GM12865 (cell line): ENCODE measurements at regions not wholly inside any gene's neighbourhood (a gene's known extent, or its start where the extent isn't known, plus 50 kb on each side); places are given as distances from the start of the nearest gene placed in this dataset.
"Not testable (repeated sequence)": the region's sequence is repeated elsewhere in the genome, so short reads cannot be mapped to it uniquely, and the experiment has no call there.

ENCODE experiments used
- DNase-seq: peaks from one replicate; pipeline ENCODE4 v3.0.0; 2010; ENCODE audit warnings: low read depth
- H3K4me3 ChIP-seq: 2 replicates; pipeline ENCODE4 v1.5.1; 2011; ENCODE audit warnings: mild to moderate bottlenecking, low read depth, low read length, control low read depth
- CTCF ChIP-seq: IDR thresholded peaks from 2 replicates; pipeline ENCODE4 v1.5.1; 2011; ENCODE audit warnings: low read length, control low read depth, low read depth, inconsistent platforms; ENCODE audit not compliant: insufficient read depth; ENCODE audit errors: missing control alignments

DNA sequence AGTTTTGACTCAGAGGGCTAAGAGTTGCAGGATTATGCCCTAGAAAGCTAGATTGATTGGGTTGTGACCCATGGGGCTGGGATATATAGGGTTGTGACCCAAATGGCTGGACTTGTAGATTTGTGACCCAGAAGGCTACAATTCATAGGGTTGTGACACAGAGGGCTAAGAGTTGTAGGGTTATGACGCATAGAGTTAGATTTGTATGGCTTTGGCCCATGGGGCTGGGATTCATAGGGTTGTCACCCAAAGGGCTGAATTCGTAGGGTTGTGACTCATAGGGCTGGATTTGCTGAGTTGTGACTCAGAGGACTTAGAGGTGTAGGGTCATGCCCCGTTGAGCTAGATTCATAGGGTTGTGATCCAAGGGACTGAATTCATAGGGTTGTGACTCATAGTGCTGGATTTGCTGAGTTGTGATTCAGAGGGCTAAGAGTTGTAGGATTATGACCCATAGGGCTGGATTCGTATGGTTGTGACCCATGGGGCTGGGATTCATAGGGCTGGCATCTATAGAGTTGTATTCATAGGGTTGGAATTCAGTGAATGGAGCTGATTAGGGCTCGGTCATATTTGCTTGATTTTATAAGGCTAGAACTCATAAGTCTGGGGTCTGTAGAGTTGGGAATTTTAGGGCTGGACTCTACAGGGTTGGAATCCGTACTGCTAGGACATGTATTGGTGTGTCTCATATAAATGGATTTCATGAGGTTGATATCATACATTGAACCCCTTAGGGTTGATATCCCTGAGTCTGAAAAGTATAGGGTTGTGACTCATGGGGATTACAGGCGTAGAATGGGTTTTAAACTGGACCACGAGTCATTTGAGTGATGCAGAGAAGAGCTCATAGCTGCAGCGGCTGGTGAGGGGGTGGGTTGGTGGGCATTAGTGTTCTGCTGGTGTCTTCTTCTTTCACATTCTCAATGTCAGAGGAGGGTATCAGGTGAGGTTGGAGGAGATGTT is 125.7 kb downstream of the CRLF2 start:
- no peak for TF ChIP-seq CTCF
- no peak for DNase-seq
- no peak overlapping the region for H3K4me3 ChIP-seq

- not testable (repeated sequence) for H3K4me3 ChIP-seq
These were observed 126.6 kb downstream of the CRLF2 start for GRCh38 chrX:1085871-1086270.

DNA sequence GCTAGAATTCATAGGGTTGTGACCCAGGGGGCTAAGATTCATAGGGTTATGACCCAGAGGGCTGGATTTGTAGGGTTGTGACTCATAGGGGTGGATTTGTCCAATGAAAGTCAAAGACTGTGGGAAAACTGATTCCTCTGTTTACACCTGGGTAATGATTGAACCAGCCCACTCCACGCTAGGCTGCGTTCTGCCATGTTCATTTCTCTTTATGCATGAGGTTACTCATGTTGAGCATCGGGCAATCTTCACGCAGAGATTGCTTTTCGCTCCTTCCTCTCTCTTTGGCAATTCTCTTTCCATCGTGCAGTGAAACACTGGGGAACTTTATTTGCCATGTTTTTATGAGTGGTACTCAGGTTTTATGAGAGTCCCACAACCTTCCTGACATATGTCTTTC is 127.8 kb downstream of the CRLF2 start:
- DNase-seq, result no peak
- H3K4me3 ChIP-seq, result no peak overlapping the region
- TF ChIP-seq CTCF, result no peak

More at GRCh38 chrX:1085871-1086270, 126.6 kb downstream of the CRLF2 start:
- DNase-seq, result not testable (repeated sequence)

DNA sequence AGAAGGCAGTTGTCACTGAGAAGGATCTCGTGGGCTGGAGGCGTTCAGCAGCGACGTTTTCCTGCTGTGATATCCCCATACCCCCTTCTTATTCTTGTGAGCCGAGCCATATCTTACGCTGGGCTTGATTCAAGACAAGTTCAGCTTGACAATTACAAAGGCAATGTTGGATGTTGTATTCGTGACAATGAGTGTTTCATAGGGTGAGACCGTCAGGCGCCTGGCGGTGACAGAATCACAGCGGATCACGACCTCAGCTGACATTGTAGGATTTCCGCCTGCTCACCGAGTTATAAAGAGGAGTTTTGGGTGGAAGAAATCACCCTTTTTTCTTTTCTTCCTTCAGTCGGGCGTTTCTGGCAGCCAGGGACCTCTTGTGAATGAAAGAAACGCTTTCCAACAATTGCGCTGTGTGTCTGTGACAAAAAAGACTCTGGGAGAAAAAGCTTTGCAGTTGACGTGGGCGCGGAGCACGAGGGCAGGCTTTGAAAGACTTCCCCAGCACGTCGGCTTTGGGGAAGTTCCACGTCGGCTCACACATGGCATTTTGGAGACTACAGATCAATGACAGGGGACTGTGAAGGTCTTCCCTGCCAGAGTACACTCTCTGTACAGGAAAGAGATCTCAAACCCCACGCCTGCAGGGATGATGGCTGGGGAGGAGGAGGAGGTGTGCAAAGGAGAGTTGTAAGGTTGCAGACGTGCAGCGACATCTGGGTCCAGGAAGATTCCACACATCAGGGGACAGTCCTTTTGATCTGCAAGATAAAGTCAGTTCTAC is 135.4 kb downstream of the CRLF2 start:
- TF ChIP-seq CTCF, result no peak
- no peak overlapping the region for H3K4me3 ChIP-seq
- no peak for DNase-seq

DNA sequence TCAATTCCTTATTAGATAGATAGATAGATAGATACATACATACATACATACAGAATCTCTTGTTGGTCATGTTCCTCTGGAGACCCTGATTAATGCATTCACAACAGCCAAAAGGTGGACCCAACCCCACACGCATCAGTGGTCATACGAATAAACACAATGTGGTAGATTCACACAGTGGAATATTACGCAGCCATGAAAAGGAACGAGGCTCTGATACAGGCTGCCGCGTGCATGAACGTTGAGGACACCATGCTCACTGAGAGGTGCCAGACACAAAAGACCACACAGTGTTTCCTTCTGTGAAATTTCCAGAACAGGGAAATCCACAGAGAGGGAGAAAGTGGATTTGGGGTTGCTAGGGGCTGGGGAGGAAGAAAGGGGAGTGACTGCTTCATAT is 136.7 kb downstream of the CRLF2 start:
- H3K4me3 ChIP-seq, result no peak overlapping the region
- DNase-seq, result no peak
- TF ChIP-seq CTCF, result no peak

DNA sequence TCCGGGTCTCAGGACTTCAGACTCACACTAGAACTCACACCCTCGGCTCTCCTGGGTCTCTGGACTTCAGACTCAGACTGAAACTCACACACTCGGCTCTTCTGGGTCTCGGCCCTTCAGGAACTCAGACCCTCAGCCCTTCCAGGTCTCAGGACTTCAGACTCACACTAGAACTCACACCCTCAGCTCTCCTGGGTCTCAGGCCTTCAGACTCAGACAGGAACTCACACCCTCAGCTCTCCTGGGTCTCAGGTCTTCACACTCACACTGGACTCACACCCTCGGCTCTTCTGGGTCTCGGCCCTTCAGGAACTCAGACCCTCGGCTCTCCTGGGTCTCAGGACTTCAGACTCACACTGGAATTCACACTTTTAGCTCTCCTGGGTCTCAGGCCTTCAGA is 137.3 kb downstream of the CRLF2 start:
- no peak for DNase-seq
- TF ChIP-seq CTCF, result no peak
- H3K4me3 ChIP-seq, result no peak overlapping the region

- no peak for TF ChIP-seq CTCF
- DNase-seq, result no peak
- H3K4me3 ChIP-seq, result no peak overlapping the region
These were observed 137.7 kb downstream of the CRLF2 start for GRCh38 chrX:1074755-1075154.
